Pancreas (tissue), 10 donors: ENCODE measurements at regions not wholly inside any gene's neighbourhood (a gene's known extent, or its start where the extent isn't known, plus 50 kb on each side); places are given as distances from the start of the nearest gene placed in this dataset.

ENCODE experiments used
- ATAC-seq, 4 donors: fragments of 200-7000 bp; cut with Tn5 transposase; one replicate each; pipeline versions ENCODE4 v1.8.0 to v1.9.1; 2020; ENCODE audit warnings: mild to moderate bottlenecking in 4 of 4, moderate library complexity in 4 of 4
- DNase-seq, 6 donors: peaks; one replicate each; pipeline ENCODE4 v3.0.0-alpha.2; 2020
- FAIRE-seq: peaks from 2 replicates; lab custom pipeline; 2012; peaks lifted over from hg19 to GRCh38; lab: Jason Lieb, UNC
- H3K27ac ChIP-seq, 4 donors: fragments of 200-600 bp; sonication (generic); 1 replicate in 3 of 4; 2 replicates in 1 of 4; pipeline versions ENCODE4 v1.5.0 to v1.8.0; 2020
- H3K27me3 ChIP-seq, 4 donors: fragments of 200-600 bp; one replicate each; pipeline ENCODE4 v1.8.0; 2021
- H3K36me3 ChIP-seq, 3 donors: fragments of 200-600 bp; sonication (generic) in 1 of 3; one replicate each; pipeline versions ENCODE4 v1.5.0 to v1.8.0; 2020 to 2021
- H3K4me1 ChIP-seq, 3 donors: fragments of 200-600 bp; one replicate each; pipeline ENCODE4 v1.8.0; 2021
- H3K4me3 ChIP-seq, 4 donors: fragments of 200-600 bp; sonication (generic) in 2 of 4; one replicate each; pipeline versions ENCODE4 v1.5.0 to v1.8.0; 2020 to 2021
- H3K9me3 ChIP-seq, 4 donors: fragments of 200-600 bp; one replicate each; pipeline ENCODE4 v1.8.0; 2021
- WGBS, 2 donors: extraction: QIAGEN DNeasy Blood & Tissue Kit; methylation state at CpG; one replicate each; pipeline ENCODE4 v1.1.7; 2013; 5-methylcytosine and 5-hydroxymethylcytosine counted together
- intact Hi-C, 3 donors: fragments of 100-400 bp; cut with DNase I; formaldehyde crosslinking; loops; one replicate each; pipeline versions ENCODE4 v1.11.1 to v1.14.2; 2022
- TF ChIP-seq, protein P1 (sequence below), 4 donors: fragments of 200-600 bp; sonication (generic) in 3 of 4; IDR thresholded peaks; one replicate each; pipeline versions ENCODE4 v1.5.0 to v1.8.0; 2021; ENCODE audit warnings: antibody characterized with exemption in 4 of 4
- donor health status: healthy with polysubstance abuse.
- donor health status: DM: no; HTN: no; CAD: no; lungs with moderate emphysema.
- donor health status: DM: no; HTN: no; CAD: no.
- donor health status: control.
- donor health status: control.
- donor health status: Bipolar disorder and iron deficiency.
- donor health status: DM: yes; HTN: yes; CAD: no.
- donor health status: DM: no; HTN: no; CAD: no.
- donor health status: DM: no; HTN: no; CAD: no.
- donor health status: DM: yes; HTN: yes; CAD: no.

DNA sequence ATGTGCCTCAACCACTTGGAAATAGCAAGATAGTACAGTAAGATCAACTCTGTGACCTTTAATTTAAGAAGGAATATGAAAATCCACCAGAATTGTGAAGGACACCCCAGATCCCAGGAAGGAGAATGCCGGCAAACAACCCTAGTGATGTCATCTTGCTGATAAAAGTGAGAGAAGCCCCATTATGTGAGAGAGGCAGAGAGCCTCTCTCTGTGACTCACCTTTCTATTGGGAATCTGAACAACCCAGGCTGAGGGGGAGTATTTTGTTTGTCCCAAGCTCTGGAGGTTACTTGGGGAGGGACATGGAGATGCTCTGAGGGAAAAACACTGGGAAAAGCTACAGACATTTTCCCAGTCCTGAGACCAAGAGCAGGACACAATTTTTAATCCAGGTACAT lies 188.3 kb upstream of the FERMT1 start:
- Histone ChIP-seq H3K36me3 (no peaks in the 10 kb centered on the region), H3K27me3 (no peaks in the 10 kb centered on the region), H3K4me3 (no peak overlapping the region), H3K4me1 (no peaks in the 10 kb centered on the region), H3K27ac (no peak overlapping the region), H3K9me3 (no peaks in the 10 kb centered on the region)
- WGBS, 2 donors = 36 to 38% methylated on average over 1 of the region's 1 CpG
- intact Hi-C loops = no loop called here
- no peak for DNase-seq
- no peak for FAIRE-seq
- TF ChIP-seq, protein P1, sequence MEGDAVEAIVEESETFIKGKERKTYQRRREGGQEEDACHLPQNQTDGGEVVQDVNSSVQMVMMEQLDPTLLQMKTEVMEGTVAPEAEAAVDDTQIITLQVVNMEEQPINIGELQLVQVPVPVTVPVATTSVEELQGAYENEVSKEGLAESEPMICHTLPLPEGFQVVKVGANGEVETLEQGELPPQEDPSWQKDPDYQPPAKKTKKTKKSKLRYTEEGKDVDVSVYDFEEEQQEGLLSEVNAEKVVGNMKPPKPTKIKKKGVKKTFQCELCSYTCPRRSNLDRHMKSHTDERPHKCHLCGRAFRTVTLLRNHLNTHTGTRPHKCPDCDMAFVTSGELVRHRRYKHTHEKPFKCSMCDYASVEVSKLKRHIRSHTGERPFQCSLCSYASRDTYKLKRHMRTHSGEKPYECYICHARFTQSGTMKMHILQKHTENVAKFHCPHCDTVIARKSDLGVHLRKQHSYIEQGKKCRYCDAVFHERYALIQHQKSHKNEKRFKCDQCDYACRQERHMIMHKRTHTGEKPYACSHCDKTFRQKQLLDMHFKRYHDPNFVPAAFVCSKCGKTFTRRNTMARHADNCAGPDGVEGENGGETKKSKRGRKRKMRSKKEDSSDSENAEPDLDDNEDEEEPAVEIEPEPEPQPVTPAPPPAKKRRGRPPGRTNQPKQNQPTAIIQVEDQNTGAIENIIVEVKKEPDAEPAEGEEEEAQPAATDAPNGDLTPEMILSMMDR (IDR thresholded peaks at IDR 0.05) = no peak
- ATAC-seq = no peak

- H3K27me3 ChIP-seq = no peaks in the 10 kb centered on the region
- no peaks in the 10 kb centered on the region for H3K9me3 ChIP-seq
- H3K36me3 ChIP-seq = no peaks in the 10 kb centered on the region
- intact Hi-C loops = no loop called here
- no peak overlapping the region for H3K4me3 ChIP-seq
- no peaks in the 10 kb centered on the region for H3K4me1 ChIP-seq
- FAIRE-seq = no peak
- no peak for ATAC-seq
- DNase-seq = no peak
- no peak overlapping the region for H3K27ac ChIP-seq
- TF ChIP-seq, protein P1 (IDR thresholded peaks at IDR 0.05) = no peak
Measured at GRCh38 chr20:6305536-6305935, 182.7 kb upstream of the FERMT1 start.

DNA sequence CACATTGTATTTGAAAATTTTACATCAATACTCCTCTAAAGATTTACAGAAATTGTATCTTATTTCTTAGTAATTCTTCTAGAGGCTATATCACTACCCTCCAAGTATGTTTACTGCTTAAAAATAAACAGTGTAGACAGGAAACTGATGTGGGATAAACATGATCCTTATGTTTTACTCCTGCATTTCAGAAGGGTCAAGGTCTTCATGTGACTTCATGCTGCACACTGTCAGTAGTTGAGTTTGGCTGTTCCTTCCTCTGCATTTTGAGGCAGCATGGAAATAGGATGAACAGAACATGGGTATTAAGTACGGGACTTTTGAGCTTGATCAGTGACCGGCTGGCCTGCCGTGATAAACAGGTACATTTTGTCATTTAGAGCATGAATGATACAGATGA lies 179.2 kb upstream of the FERMT1 start:
- 51 to 83% methylated on average over 3 of the region's 3 CpGs for WGBS, 2 donors
- Histone ChIP-seq H3K27ac (no peak overlapping the region), H3K36me3 (no peaks in the 10 kb centered on the region), H3K27me3 (no peaks in the 10 kb centered on the region), H3K4me3 (no peak overlapping the region), H3K9me3 (no peaks in the 10 kb centered on the region), H3K4me1 (no peaks in the 10 kb centered on the region)
- FAIRE-seq = no peak
- intact Hi-C loops = no loop called here
- no peak for DNase-seq
- ATAC-seq = no peak
- TF ChIP-seq, protein P1 (IDR thresholded peaks at IDR 0.05) = no peak

GRCh38 chr20:6299456-6299855 lies 176.6 kb upstream of the FERMT1 start:
- ATAC-seq (no peak), FAIRE-seq (no peak), DNase-seq (no peak)
- H3K27me3 ChIP-seq = no peaks in the 10 kb centered on the region
- no peak overlapping the region for H3K27ac ChIP-seq
- TF ChIP-seq, protein P1 (IDR thresholded peaks at IDR 0.05) = no peak
- no peaks in the 10 kb centered on the region for H3K9me3 ChIP-seq
- H3K4me3 ChIP-seq = no peak overlapping the region
- H3K4me1 ChIP-seq = no peaks in the 10 kb centered on the region
- intact Hi-C loops = no loop called here
- H3K36me3 ChIP-seq = no peaks in the 10 kb centered on the region
- WGBS, 2 donors = 69 to 78% methylated on average over 2 of the region's 2 CpGs

GRCh38 chr20:6298049-6298448 lies 175.2 kb upstream of the FERMT1 start:
- Histone ChIP-seq H3K27ac (no peak overlapping the region), H3K36me3 (no peaks in the 10 kb centered on the region), H3K4me1 (no peaks in the 10 kb centered on the region), H3K27me3 (no peaks in the 10 kb centered on the region), H3K4me3 (no peak overlapping the region), H3K9me3 (no peaks in the 10 kb centered on the region)
- no peak for ATAC-seq
- intact Hi-C loops = no loop called here
- no peak for DNase-seq
- TF ChIP-seq, protein P1 (IDR thresholded peaks at IDR 0.05) = no peak
- WGBS, 2 donors = 42 to 62% methylated on average over 7 of the region's 7 CpGs
- FAIRE-seq = no peak
